ENCODE measurements at regions not wholly inside any gene's neighbourhood (a gene's known extent, or its start where the extent isn't known, plus 50 kb on each side); places are given as distances from the start of the nearest gene placed in this dataset.

GRCh38 chr2:30332791-30333453 lies 101.6 kb downstream of the LBH start:
- TF ChIP-seq CTCF (IDR thresholded peaks at IDR 0.05) (no peak), POLR2A (IDR thresholded peaks at IDR 0.05) (no peak), EP300 (IDR thresholded peaks at IDR 0.05) (no peak)

All from upper lobe of left lung (tissue), 4 donors.